ENCODE measurements at regions not wholly inside any gene's neighbourhood (a gene's known extent, or its start where the extent isn't known, plus 50 kb on each side); places are given as distances from the start of the nearest gene placed in this dataset.

GRCh38 chr16:55039042-55039441, 108.4 kb downstream of the IRX5 start:
- H3K4me1 Mint-ChIP-seq, result no peaks in the 10 kb centered on the region
- no peaks in the 10 kb centered on the region for H3K9me3 Mint-ChIP-seq
- no peak overlapping the region for H3K4me3 Mint-ChIP-seq

GRCh38 chr16:55039511-55039910, 108.8 kb downstream of the IRX5 start:
- Mint-ChIP-seq H3K4me1 (no peaks in the 10 kb centered on the region), H3K36me3 (ENCODE audit: insufficient read depth) (peaks cover 2% of the 10 kb centered on the region), H3K9me3 (no peaks in the 10 kb centered on the region), H3K27me3 (no peaks in the 10 kb centered on the region), H3K4me3 (no peak overlapping the region), H3K27ac (ENCODE audit: low read depth) (no peak overlapping the region)
- DNase-seq (ENCODE audit: low spot score in 2 of 2) (no peak), ATAC-seq (replicated peaks; ENCODE audit: extremely low read depth, poor library complexity, severe bottlenecking) (no peak)

More at GRCh38 chr16:55039042-55039441, 108.4 kb downstream of the IRX5 start:
- H3K27me3 Mint-ChIP-seq, result no peaks in the 10 kb centered on the region
- no peak for ATAC-seq (replicated peaks; ENCODE audit: extremely low read depth, poor library complexity, severe bottlenecking)
- H3K36me3 Mint-ChIP-seq (ENCODE audit: insufficient read depth), result peaks cover 2% of the 10 kb centered on the region
- no peak overlapping the region for H3K27ac Mint-ChIP-seq (ENCODE audit: low read depth)
- no peak for DNase-seq (ENCODE audit: low spot score in 2 of 2)

- no peak for ATAC-seq (replicated peaks; ENCODE audit: extremely low read depth, poor library complexity, severe bottlenecking)
Observed at GRCh38 chr16:55039931-55040330, 109.3 kb downstream of the IRX5 start.

GRCh38 chr16:55040366-55041086, 109.9 kb downstream of the IRX5 start:
- DNase-seq (ENCODE audit: low spot score in 2 of 2), result no peak

More at GRCh38 chr16:55039931-55040330, 109.3 kb downstream of the IRX5 start:
- Mint-ChIP-seq H3K9me3 (no peaks in the 10 kb centered on the region), H3K4me3 (no peak overlapping the region), H3K4me1 (no peaks in the 10 kb centered on the region), H3K27ac (ENCODE audit: low read depth) (no peak overlapping the region), H3K27me3 (peaks cover 3% of the 10 kb centered on the region), H3K36me3 (ENCODE audit: insufficient read depth) (peaks cover 2% of the 10 kb centered on the region)
- DNase-seq (ENCODE audit: low spot score in 2 of 2), result no peak

GRCh38 chr16:55041540-55042234, 111.0 kb downstream of the IRX5 start:
- H3K36me3 Mint-ChIP-seq (ENCODE audit: insufficient read depth), result peaks cover 2% of the 10 kb centered on the region
- ATAC-seq (replicated peaks; ENCODE audit: extremely low read depth, poor library complexity, severe bottlenecking), result no peak
- H3K9me3 Mint-ChIP-seq, result no peaks in the 10 kb centered on the region
- H3K27ac Mint-ChIP-seq (ENCODE audit: low read depth), result no peak overlapping the region
- no peaks in the 10 kb centered on the region for H3K4me1 Mint-ChIP-seq
- no peak for DNase-seq (ENCODE audit: low spot score in 2 of 2)
- H3K4me3 Mint-ChIP-seq, result no peak overlapping the region
- H3K27me3 Mint-ChIP-seq, result peaks cover 17% of the 10 kb centered on the region

More at GRCh38 chr16:55040366-55041086, 109.9 kb downstream of the IRX5 start:
- H3K4me1 Mint-ChIP-seq, result no peaks in the 10 kb centered on the region
- peaks cover 9% of the 10 kb centered on the region for H3K27me3 Mint-ChIP-seq
- H3K36me3 Mint-ChIP-seq (ENCODE audit: insufficient read depth), result peaks cover 2% of the 10 kb centered on the region
- no peak for ATAC-seq (replicated peaks; ENCODE audit: extremely low read depth, poor library complexity, severe bottlenecking)
- no peaks in the 10 kb centered on the region for H3K9me3 Mint-ChIP-seq
- H3K4me3 Mint-ChIP-seq, result no peak overlapping the region
- no peak overlapping the region for H3K27ac Mint-ChIP-seq (ENCODE audit: low read depth)

- peaks cover 2% of the 10 kb centered on the region for H3K36me3 Mint-ChIP-seq (ENCODE audit: insufficient read depth)
- H3K27ac Mint-ChIP-seq (ENCODE audit: low read depth), result no peak overlapping the region
- H3K9me3 Mint-ChIP-seq, result no peaks in the 10 kb centered on the region
- no peaks in the 10 kb centered on the region for H3K4me1 Mint-ChIP-seq
- no peak for DNase-seq (ENCODE audit: low spot score in 2 of 2)
- ATAC-seq (replicated peaks; ENCODE audit: extremely low read depth, poor library complexity, severe bottlenecking), result no peak
- H3K27me3 Mint-ChIP-seq, result peaks cover 17% of the 10 kb centered on the region
- no peak overlapping the region for H3K4me3 Mint-ChIP-seq
Observed at GRCh38 chr16:55042556-55043432, 112.1 kb downstream of the IRX5 start.

GRCh38 chr16:55043499-55043898, 112.8 kb downstream of the IRX5 start:
- ATAC-seq (replicated peaks; ENCODE audit: extremely low read depth, poor library complexity, severe bottlenecking) (no peak), DNase-seq (ENCODE audit: low spot score in 2 of 2) (no peak)
- no peaks in the 10 kb centered on the region for H3K9me3 Mint-ChIP-seq

GRCh38 chr16:55044201-55044975, 113.7 kb downstream of the IRX5 start:
- H3K27me3 Mint-ChIP-seq, result peaks cover 17% of the 10 kb centered on the region
- H3K27ac Mint-ChIP-seq (ENCODE audit: low read depth), result no peak overlapping the region

More at GRCh38 chr16:55043499-55043898, 112.8 kb downstream of the IRX5 start:
- Mint-ChIP-seq H3K4me3 (no peak overlapping the region), H3K27ac (ENCODE audit: low read depth) (no peak overlapping the region), H3K27me3 (peaks cover 17% of the 10 kb centered on the region), H3K36me3 (ENCODE audit: insufficient read depth) (peaks cover 2% of the 10 kb centered on the region), H3K4me1 (no peaks in the 10 kb centered on the region)

GRCh38 chr16:55045329-55045728, 114.7 kb downstream of the IRX5 start:
- H3K27me3 Mint-ChIP-seq, result peaks cover 17% of the 10 kb centered on the region
- no peaks in the 10 kb centered on the region for H3K9me3 Mint-ChIP-seq
- no peaks in the 10 kb centered on the region for H3K4me1 Mint-ChIP-seq
- DNase-seq (ENCODE audit: low spot score in 2 of 2), result no peak
- no peak overlapping the region for H3K4me3 Mint-ChIP-seq
- no peaks in the 10 kb centered on the region for H3K36me3 Mint-ChIP-seq (ENCODE audit: insufficient read depth)
- no peak for ATAC-seq (replicated peaks; ENCODE audit: extremely low read depth, poor library complexity, severe bottlenecking)
- no peak overlapping the region for H3K27ac Mint-ChIP-seq (ENCODE audit: low read depth)

More at GRCh38 chr16:55044201-55044975, 113.7 kb downstream of the IRX5 start:
- no peaks in the 10 kb centered on the region for H3K9me3 Mint-ChIP-seq
- ATAC-seq (replicated peaks; ENCODE audit: extremely low read depth, poor library complexity, severe bottlenecking), result no peak
- peaks cover 2% of the 10 kb centered on the region for H3K36me3 Mint-ChIP-seq (ENCODE audit: insufficient read depth)
- DNase-seq (ENCODE audit: low spot score in 2 of 2), result no peak
- no peaks in the 10 kb centered on the region for H3K4me1 Mint-ChIP-seq
- no peak overlapping the region for H3K4me3 Mint-ChIP-seq

GRCh38 chr16:55045756-55046460, 115.2 kb downstream of the IRX5 start:
- no peaks in the 10 kb centered on the region for H3K4me1 Mint-ChIP-seq
- no peaks in the 10 kb centered on the region for H3K36me3 Mint-ChIP-seq (ENCODE audit: insufficient read depth)
- H3K27me3 Mint-ChIP-seq, result peaks cover 17% of the 10 kb centered on the region
- DNase-seq (ENCODE audit: low spot score in 2 of 2) (no peak), ATAC-seq (replicated peaks; ENCODE audit: extremely low read depth, poor library complexity, severe bottlenecking) (no peak)
- no peak overlapping the region for H3K27ac Mint-ChIP-seq (ENCODE audit: low read depth)
- no peak overlapping the region for H3K4me3 Mint-ChIP-seq
- no peaks in the 10 kb centered on the region for H3K9me3 Mint-ChIP-seq

- Mint-ChIP-seq H3K27ac (ENCODE audit: low read depth) (no peak overlapping the region), H3K4me3 (no peak overlapping the region), H3K4me1 (peaks cover 4% of the 10 kb centered on the region), H3K9me3 (no peaks in the 10 kb centered on the region), H3K36me3 (ENCODE audit: insufficient read depth) (no peaks in the 10 kb centered on the region), H3K27me3 (peaks cover 17% of the 10 kb centered on the region)
- DNase-seq (ENCODE audit: low spot score in 2 of 2) (peak in 1 of 2 donors; percentile 1), ATAC-seq (replicated peaks; ENCODE audit: extremely low read depth, poor library complexity, severe bottlenecking) (no peak)
Observed at GRCh38 chr16:55046513-55046912, 115.8 kb downstream of the IRX5 start.
